NCI-H146 (cell line): ENCODE measurements at regions not wholly inside any gene's neighbourhood (a gene's known extent, or its start where the extent isn't known, plus 50 kb on each side); places are given as distances from the start of the nearest gene placed in this dataset.

Experiments
- DNase-seq: peaks from one replicate; lab custom pipeline; 2025; lab: John Stamatoyannopoulos, UW

DNA sequence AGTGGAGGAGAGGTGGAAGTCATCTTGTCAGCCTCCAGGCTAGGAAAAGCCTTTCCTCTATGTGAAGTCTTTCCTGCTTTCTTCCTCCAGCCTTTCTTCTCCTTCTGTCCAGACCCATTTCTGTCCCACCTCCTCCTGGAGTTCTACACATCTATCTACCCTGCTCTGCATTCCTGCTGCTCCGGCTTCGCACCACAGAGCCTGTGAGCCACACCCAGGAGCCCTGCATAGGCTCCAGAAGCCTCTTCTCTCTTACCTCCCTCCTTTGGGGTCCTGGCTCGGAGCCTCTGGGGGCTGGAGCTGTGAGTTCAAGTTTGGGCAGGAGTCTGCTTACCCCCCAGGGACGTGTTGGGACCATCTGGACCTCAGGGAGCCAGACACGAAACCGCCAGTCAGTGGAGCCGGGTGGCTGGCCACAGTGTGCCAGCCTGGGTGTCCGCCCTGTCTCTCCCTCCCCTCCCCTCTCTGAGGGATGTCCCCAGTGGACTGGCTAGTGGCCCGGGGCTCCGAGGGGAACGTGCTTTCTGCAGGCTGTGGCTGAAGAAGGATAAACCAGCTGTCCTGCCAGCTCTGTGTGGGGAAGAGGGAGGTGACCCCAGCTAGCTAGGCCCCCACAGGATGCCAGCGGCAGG, 99.2 kb downstream of the VEGFA start:
- no peak for DNase-seq

DNA sequence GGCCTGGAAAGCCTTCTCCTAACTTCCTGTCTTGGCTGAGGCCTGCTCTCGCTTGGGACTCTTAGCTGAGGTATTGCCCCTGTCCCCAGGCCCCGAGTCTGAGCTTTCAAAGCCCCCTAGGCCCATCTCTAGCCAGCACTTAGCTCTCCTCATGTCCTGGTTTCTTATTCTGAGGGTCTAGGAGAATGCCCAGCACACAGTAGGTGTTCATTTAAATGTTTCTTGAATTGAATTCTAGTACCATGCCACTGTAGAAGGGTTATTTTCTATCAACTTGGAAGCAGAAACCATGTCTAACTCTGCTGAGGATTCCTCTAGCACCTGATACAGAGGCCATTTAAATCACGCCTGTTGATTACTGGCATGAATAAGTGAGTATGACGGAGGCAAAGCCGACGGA, 98.5 kb downstream of the VEGFA start:
- DNase-seq: no peak

DNA sequence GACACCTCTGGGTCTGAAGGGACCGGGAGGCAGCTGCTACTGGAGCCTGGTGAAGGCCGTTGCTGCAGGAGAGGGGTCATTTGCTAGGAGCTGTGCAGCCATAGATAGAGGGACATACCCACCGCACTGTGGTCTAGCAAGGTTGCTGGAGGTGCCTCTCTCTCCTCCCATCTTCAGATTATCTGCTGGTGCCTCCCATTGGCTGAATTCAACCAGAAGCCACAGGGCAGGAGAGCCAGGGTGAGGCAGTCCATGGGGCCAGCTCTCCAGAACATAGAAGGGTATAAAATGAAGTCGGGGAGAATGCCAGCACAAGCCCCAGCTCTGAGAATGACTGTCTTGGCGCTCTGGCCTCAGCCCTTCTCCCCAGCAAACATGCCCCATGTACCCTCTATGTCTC, 98.0 kb downstream of the VEGFA start:
- no peak for DNase-seq

DNA sequence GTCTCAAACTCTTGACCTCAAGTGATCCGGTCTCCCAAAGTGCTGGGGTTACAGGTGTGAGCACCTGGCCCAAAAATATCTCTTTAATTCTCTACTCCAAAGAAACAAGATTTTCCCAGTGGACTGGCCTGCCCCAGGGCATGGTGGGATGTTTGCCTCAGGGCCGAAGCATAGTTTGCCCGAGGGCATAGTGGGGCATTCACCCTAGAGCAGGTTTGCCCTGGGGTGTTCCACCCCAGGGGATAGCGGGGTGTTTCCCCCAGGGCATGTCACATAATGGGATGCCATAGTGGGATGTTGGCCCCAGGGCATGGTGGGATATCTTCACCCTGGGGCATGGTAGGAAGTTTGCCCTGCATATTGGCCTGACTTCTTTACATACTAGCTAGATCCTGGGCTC, 97.2 kb downstream of the VEGFA start:
- peak; percentile 97 for DNase-seq

DNA sequence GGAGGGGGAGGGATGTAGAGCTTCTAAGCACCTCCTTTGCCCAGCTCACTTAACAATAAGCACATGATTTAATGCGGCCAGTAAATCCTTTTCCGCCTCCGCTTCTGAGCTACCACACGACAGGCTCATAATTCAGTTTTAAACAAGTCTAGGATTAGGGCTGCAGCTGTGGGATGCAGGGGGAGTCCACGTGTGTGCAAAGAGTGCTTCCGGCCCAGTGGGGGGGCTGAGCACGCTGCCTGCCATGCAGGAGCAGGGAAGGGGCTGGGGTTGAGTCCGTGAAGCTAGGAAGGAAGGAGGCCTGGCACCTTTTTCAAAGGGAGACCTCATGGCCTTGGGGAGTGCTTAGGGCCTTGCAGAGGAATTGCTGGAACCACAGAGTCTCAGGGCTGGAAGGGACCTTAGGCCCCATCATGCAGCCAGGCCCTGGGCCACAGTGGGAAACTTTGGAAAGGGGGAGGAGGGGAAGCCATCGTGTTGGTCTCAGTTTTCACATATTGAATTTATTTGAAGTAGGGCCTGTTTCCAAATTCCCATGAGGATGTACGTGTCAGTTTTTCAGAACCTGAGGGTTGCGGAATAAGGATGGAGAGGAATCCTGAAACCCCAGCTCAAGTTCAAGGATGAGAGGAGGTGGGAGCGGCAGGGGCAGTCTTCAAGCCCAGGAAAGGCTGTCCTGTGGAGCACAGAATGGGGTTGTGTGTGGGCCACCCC, 96.1 kb downstream of the VEGFA start:
- DNase-seq: peak; percentile 36

DNA sequence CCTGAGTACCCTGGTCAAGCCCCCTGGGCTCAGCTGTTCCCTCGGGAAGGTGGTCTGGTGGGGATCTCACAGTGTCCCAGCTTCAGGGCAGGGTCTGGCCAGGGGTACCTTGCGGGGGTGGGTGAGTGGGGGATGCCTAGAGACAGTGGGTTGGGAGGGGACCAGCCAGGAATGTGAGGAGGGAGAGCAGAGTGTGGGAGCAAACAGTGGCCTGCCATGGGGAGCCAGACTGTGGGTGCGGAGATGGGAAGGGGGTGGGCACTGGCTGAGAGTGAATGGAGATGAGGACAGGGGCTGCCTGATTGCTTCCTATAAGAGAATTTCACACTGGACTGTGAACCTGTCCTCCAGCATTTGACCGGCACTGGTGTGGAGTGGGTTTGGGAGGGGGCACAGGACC, 95.1 kb downstream of the VEGFA start:
- no peak for DNase-seq

DNA sequence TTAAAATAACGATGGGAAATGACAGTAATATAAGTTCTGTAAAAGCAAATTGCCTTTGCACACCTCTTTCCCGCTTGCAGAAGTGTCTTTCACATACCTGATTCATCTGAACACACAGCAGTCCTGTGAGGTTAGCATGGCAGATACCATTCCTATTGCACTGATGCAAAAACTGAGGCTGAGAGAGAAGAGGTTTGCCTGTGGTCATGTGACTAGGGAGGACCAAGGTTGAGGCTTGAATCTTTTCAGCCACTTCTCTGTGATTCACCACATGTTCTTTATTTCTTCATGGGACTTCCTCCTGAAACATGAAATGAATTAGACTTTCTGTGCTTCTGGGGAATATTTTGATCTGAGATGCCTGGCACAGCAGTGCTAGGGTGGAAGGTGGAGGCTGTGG, 92.9 kb downstream of the VEGFA start:
- DNase-seq: no peak

DNA sequence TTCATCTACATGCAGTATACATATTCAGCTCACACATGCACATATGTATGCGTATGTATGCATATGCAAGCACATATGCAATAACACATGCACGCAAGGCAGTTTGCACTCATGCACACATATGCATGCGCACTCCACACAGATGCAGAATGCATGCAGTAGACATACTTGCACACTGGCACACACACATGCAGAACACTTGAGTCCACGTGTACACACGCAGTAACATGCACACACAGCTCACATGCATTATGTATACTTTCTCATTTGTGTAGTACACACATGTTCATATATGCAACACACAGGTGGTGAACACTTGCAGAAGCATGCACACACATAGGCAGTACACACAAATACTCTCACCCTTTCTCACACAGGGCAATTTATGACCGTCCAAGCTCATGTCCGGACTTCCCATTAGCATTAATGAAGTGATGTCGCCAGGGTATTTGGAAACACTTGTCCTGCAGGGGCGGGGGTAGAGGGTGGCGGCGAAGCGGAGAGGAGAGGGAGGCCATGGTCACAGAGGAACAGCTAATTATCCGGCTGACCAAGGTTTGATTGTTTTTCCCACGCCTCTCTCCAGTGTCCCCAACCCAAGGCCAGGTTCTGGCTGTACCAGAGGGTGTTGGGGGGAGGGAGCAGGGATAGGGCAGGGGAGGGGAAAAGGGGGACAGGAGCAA, 91.3 kb downstream of the VEGFA start:
- DNase-seq: no peak

DNA sequence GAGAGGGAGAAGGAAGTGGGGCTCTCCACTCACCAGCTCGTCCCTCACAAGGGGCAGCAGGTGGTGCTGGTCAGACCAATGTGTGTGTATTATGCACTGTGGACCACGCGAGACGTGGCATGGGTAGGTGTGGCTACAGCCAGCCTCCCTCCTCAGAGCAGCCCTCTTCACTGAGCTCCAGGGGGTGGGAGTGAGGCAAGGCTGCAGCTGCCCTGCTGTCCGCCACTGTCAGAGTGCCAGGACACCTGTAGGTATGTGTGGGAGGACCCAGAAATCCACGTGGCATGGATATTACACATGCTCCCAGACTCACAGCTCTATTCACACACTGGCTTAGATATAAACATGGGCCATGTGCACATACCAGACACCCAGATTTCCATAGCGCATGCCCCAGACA, 90.3 kb downstream of the VEGFA start:
- peak; percentile 75 for DNase-seq

DNA sequence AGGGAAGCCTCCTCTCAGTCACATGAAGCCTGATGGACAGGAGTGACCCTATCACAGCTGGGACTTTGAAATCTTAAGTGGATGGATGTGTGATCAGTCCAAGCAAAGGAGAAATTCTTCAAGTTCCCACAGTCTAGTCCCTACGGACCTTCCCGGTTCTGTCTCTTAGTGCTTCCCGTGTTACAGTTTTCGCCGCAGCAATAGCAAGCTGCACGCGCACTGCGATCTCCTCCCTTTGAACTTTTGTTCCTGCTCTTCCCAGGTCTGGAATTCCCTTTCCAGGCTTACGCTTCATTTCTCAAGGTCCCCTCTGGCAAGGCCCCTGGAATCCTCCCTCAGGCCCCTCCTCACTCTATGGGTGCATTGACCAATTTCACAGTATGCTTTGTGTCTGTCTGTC, 89.2 kb downstream of the VEGFA start:
- DNase-seq: no peak

DNA sequence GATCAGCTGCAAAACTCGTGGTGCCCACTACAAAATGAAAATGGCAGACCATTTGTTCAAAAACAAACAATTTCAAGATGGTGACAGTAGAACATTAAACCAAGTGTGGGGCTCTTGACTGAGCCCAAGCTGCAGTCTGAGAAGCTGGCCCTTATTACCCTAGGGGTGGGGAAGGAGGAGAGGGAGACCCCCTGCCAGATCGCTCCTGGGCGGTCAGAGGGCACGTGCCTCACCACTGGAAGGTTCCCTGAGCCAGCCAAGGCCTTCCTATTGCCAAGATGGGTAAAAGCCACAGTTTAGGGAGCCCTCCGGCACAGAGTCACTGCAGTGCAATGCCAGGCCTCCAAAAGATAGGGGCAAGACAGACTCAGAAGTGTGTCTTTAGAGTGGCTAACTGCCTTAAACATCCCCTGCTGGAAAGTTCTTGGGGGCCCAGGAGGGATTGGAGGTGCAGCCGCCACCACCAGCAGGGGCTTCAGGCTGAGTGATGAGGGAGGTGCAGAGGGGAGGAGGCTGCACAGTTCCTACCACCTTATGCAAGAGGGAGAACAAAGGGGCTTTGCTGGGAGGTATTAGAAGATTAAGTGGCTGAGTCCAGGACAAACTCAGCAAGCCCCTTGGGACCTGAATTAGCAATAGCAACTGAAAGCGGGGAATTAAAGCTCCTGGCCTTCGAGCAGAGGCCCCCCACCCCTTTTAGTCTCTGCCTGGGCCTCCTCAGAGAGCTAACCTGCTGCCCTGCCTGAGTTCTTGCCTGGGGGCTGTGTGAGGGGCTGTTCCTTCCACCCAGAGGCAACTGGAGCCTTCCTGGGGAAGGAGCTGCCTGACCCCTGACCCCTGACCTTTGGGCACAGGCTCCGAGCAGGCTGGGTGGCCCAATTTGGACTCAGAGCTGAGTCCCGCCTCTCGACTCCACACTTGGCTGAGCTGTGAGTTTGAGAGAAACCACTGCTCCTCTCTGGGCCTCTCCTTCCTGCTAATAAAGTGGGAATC, 88.4 kb downstream of the VEGFA start:
- no peak for DNase-seq

DNA sequence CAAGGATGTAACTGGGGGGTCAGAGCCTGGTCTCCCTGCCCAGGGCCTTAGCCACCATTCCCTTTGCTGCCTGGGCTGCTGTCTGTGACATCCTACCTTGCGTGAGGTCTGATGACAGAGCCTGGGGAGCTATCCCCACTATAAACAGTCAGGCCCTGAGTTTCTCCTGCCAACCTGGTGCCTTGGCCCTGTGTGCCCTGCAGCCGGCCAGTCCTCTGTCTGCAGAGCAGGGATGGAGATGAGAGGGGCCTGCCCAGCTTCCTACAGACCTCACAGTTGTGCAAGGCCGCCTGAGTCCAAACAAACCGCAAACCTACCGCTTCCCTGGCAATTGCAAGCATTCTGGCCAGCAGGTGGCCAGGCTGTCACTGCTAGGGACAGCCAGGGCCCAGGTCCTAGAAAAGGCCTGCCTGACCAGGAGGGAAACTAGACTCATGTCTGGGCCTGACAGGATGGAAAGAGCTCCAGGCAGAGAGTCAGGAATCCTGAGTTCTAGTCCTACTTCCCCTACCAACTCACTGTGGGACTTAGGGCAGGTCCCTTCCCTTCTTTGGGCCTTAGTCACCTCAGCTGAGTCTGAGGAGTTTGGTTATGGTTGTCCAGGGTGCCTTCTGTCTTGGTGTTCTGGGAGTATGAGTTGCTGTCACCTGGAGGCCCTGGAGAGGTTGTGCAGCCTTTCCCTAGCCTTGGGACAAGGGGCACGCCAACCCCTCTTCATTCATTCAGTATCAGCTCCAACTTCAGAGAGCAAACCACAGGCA, 86.2 kb downstream of the VEGFA start:
- DNase-seq: peak; percentile 73

DNA sequence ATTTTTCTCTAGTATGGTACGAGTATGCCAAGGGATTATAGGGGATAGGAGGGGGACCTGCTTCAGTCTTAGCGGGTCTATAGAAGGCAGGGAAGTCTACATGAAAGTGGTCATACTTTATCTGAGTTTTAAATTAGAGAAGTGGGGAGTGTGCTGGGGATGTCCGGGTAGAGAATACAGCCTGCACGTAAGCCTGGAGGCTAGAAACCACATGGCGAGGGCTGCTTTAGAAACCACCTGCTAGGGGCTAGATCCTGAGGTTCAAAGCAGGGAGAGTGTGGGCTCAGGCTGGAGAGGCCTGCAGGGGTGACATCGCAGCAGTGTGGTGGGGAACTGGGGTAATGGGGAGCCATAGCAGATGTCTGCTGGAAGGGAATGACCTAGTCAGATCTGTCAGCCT, 85.2 kb downstream of the VEGFA start:
- no peak for DNase-seq

DNA sequence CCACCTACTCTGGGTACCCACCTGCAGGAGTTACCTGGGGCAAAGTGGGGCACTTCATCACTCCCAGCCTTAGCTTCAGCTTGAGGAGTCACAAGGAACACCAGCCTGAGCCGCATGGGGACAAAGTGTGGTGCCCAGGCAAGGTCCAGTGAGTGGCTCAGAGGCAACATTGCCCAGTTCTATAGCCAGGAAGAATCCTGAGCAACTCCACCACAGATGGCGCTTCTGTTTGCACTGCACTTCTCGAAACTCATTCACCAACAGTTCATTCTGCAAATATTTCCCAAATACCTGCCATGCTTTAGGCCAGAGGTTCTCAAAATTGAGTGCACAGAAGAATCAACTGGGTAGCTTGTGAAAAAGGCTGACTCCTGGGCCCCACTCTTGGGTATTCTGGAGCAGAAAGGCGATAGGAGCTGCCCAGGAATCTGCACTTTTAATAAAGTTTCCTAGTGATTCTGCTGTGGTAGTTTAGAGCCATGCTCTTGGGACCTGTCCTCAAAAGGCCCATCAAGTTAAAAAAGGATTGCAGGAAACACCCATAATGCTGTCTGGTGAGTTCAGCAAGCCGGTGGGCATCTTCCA, 83.1 kb downstream of the VEGFA start:
- no peak for DNase-seq

DNA sequence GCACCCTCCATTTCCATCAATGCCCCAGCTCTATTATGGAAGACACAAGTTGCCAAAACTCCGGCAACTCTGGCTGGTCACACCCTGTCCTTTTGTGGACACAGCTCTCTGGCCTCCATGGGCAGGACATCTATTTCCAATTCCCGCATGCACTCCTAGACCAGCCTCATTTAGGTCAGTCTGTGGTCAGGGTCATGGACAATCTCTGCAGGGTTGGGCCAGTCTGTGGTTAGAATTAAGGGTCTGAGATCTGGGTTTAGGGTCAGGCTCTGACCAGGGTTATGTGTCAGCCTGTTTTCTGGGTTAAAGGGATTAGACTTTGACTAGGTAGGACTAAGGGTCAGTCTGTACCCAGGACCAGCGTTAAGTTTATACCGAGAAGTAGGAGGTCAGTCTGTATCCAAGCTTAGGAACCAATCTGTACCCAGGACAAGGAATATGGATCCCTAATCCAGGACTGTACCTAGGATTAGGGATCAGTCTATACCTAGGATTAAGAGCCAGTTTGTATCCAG, 82.4 kb downstream of the VEGFA start:
- no peak for DNase-seq

DNA sequence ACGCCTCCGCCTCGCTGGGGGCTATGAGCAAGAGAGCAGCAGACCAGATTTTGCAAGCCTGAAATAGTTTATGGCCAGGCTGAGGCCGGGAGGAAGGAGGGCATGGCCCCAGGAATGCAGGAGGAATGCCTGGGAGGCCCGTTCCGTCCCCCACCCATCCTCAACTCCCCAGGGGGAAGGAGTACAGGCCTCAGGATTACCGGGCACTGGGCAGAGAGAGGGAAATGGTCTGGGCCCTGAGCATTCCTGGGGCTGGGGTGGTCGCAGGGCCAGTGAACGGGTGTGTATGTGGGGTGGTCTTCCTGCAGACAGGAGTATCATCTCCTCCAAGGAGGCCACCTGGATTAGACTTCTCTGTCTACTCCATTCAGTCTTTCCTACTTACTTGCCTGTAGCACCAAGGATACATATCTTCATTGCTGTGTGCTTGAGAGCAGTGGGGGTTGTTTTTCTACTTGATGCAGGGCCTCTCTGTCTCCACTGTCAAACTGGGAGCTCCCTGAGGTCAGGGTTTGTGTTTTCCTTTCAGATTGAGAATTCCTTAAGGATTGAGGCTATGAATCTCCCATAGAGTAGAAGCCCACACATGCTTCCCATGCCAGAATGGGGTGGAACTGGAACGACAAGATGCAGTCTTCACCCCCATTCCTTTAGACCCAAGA, 81.3 kb downstream of the VEGFA start:
- no peak for DNase-seq

DNA sequence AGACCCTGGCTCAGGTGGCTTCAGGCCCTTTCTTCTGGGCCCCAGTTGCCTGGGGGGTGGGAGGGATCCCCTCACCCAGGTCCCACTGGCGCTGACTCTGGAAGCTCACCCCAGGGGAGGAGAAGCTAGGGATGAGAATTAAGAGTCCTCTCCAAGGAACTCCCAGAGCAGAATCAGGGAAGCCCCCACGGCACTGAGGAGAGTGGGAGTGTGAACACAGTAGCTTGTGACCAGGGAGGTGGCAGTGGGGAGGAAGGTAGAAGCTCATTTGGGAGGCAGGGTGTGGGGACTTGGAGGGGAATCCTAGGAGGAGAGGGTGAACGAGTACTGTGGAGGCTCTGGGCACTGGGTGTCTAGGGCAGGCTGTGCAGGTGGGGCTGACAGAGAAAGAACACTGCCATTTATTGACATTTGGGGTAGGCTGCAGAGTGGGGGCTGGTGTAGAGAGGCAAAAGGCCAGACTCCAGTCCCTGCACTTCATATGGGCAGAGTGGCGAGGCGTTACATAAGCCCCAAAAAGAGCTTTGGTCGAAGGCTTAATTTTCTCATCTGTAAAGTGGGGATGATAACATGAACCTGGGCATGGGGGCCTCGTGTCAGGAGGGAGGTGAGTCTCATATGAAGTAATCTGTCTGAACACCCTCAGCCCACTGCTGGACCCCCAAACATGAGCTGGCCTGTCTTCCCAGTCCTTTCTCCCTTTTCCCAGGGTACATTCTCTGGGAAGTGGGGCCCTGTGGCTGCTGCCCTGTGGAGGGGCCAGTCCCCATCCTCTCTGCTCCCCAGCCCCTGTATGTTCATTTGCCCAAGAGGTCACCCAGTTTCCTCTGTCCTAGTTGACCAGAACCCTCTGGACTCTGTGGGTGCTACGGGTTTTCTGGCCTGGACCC, 80.5 kb downstream of the VEGFA start:
- DNase-seq: no peak

DNA sequence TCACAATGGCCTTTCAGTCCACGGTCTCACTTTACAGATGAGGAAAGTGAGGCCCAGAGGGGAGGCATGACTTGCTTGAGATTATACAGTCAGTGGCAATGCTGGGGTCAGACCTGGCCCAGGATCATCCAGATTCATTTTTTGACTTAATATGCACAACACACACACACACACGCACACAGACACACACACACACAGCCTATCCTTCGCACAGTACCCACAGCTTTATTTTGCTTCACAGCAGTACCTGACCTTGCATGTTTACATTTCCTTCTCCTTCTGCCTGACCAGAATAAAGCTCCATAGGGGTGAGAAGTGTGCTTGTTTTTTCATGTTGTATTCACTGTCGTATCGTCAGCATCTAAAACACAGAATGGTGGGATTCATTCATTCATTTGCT, 79.8 kb downstream of the VEGFA start:
- peak; percentile 79 for DNase-seq

DNA sequence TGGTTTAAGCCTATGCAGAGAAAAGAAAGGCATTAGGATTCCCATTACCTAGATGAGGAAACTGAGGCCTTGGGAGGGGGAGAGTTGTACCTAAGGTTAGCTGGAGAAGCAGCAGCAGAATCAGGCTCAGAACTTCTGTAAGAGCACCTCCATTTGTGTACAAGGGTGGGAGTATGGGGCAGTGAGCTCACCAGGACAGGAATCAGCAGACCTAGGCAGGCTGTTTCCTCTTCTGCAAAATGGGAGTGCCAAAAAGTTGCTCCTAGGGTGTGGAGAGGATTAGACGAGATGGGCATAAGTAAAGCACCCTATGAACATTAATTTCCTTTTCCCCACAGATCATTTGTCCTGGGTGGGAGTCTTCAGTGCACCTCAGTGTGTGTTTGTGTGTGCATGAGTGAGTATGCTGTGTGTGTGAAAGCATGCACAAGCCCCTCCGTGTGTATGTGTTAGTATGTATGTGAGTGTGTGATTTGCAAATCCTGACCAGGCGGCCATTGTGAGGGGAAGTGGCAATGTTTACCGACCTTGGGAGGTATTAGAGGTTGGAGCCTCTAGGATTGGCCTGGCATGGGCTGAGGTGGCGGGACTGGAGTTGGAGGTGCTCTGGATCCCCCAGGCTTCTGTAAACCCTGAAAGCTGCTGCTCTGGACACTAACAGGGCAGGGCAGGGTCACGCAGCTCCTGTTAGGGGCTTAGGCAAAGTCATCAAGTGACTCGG, 78.8 kb downstream of the VEGFA start:
- no peak for DNase-seq
